PC-9 (cell line): ENCODE measurements at regions not wholly inside any gene's neighbourhood (a gene's known extent, or its start where the extent isn't known, plus 50 kb on each side); places are given as distances from the start of the nearest gene placed in this dataset.

Source experiments
- BruUV-seq: library from RNA; stranded (reverse); fragments of 400-500 nt; replicated peaks from 2 replicates; lab custom pipeline; 2021; lab: Mats Ljungman, UMichigan
- CTCF ChIA-PET: fragments of 300-600 bp; sonication (Branson Sonifier 250); formaldehyde crosslinking; loops from one replicate; lab custom pipeline; 2022; ENCODE audit warnings: antibody characterized with exemption; lab: Charles Lee
- POLR2A ChIA-PET: fragments of 300-600 bp; sonication (Branson Sonifier 250); formaldehyde crosslinking; loops from one replicate; lab custom pipeline; 2022; ENCODE audit warnings: antibody characterized with exemption; ENCODE audit not compliant: unreplicated experiment; lab: Charles Lee
- DNase-seq, 2 experiments: peaks; one replicate each; pipeline versions ENCODE4 v3.0.0 to v3.0.0-alpha.2; 2015 to 2022; ENCODE audit warnings: mixed read lengths in 1 of 2
- H2AFZ ChIP-seq: fragments of 200-600 bp; sonication (generic); 2 replicates; pipeline ENCODE4 v1.8.1; 2017; ENCODE audit warnings: antibody characterized with exemption
- H3F3A ChIP-seq: fragments of 200-600 bp; sonication (generic); 2 replicates; pipeline ENCODE4 v1.8.1; 2017; ENCODE audit warnings: antibody characterized with exemption, mild to moderate bottlenecking, low read depth; ENCODE audit not compliant: insufficient read depth
- H3K27ac ChIP-seq: fragments of 200-600 bp; sonication (generic); 2 replicates; pipeline ENCODE4 v1.6.1; 2016; ENCODE audit warnings: mixed run types
- H3K27me3 ChIP-seq: fragments of 200-600 bp; sonication (generic); 2 replicates; pipeline ENCODE4 v1.6.1; 2016; ENCODE audit warnings: low read depth, mixed run types; ENCODE audit not compliant: insufficient read depth
- H3K36me3 ChIP-seq: fragments of 200-600 bp; sonication (generic); 2 replicates; pipeline ENCODE4 v1.6.1; 2016; ENCODE audit warnings: low read depth, mixed run types
- H3K4me1 ChIP-seq: fragments of 200-600 bp; sonication (generic); replicated peaks from 2 replicates; pipeline ENCODE4 v1.6.1; 2016; ENCODE audit warnings: mixed run types; ENCODE audit not compliant: insufficient read depth
- H3K4me2 ChIP-seq: fragments of 200-600 bp; sonication (generic); 2 replicates; pipeline ENCODE4 v1.6.1; 2017; ENCODE audit warnings: mixed run types
- H3K4me3 ChIP-seq: fragments of 200-600 bp; sonication (generic); 2 replicates; pipeline ENCODE4 v1.6.1; 2016; ENCODE audit warnings: mixed run types
- H3K79me2 ChIP-seq: fragments of 200-600 bp; sonication (generic); 2 replicates; pipeline ENCODE4 v1.6.1; 2017; ENCODE audit warnings: low read depth, mixed run types
- H3K9me2 ChIP-seq: fragments of 200-600 bp; sonication (generic); 2 replicates; pipeline ENCODE4 v1.8.1; 2017; ENCODE audit warnings: mild to moderate bottlenecking; ENCODE audit not compliant: insufficient read depth
- H3K9me3 ChIP-seq: fragments of 200-600 bp; sonication (generic); 2 replicates; pipeline ENCODE4 v1.8.1; 2016; ENCODE audit warnings: low read depth; ENCODE audit not compliant: insufficient read depth
- H4K20me1 ChIP-seq: fragments of 200-600 bp; sonication (generic); 2 replicates; pipeline ENCODE4 v1.8.1; 2017; ENCODE audit not compliant: insufficient read depth
- CTCF ChIP-seq: fragments of 200-600 bp; sonication (generic); conservative IDR thresholded peaks from 2 replicates; pipeline ENCODE4 v1.6.1; 2017; ENCODE audit warnings: mixed run types, antibody characterized with exemption, mild to moderate bottlenecking, moderate library complexity
- EZH2 ChIP-seq: fragments of 200-600 bp; sonication (generic); IDR thresholded peaks from 2 replicates; pipeline ENCODE4 v1.8.0; 2017; ENCODE audit warnings: antibody characterized with exemption, low read depth
- intact Hi-C: fragments of 100-400 bp; cut with micrococcal nuclease; formaldehyde crosslinking; loops from one replicate; pipeline ENCODE4 v1.10.0; 2022; ENCODE audit not compliant: unreplicated experiment

GRCh38 chr1:178024504-178024903, 54.6 kb upstream of the SEC16B start:
- H3K79me2 ChIP-seq: no peaks in the 10 kb centered on the region
- no peaks in the 10 kb centered on the region for H4K20me1 ChIP-seq
- no peak overlapping the region for H3K27ac ChIP-seq
- H2AFZ ChIP-seq: no peak overlapping the region
- TF ChIP-seq CTCF (no peak), EZH2 (no peak)
- H3K36me3 ChIP-seq: no peaks in the 10 kb centered on the region
- no peaks in the 10 kb centered on the region for H3K4me1 ChIP-seq
- POLR2A ChIA-PET: no interaction called here
- intact Hi-C loops: no loop called here
- no peaks in the 10 kb centered on the region for H3K9me3 ChIP-seq
- BruUV-seq: no TSS peak
- no peaks in the 10 kb centered on the region for H3K9me2 ChIP-seq
- no peak overlapping the region for H3K4me2 ChIP-seq
- DNase-seq: no peak
- H3K27me3 ChIP-seq: no peaks in the 10 kb centered on the region
- H3F3A ChIP-seq: no peaks in the 10 kb centered on the region
- CTCF ChIA-PET: no interaction called here
- H3K4me3 ChIP-seq: no peak overlapping the region

- intact Hi-C loops: no loop called here
- ChIA-PET POLR2A (interaction anchor here (0.6 kb wide), 1 partner anchor 212 kb away, joined by 3 read pairs; no protein-coding TSS in a partner anchor), CTCF (no interaction called here)
- no peak overlapping the region for H3K4me2 ChIP-seq
- H3K4me1 ChIP-seq: no peaks in the 10 kb centered on the region
- no peaks in the 10 kb centered on the region for H3K79me2 ChIP-seq
- no TSS peak for BruUV-seq
- H2AFZ ChIP-seq: no peak overlapping the region
- H4K20me1 ChIP-seq: no peaks in the 10 kb centered on the region
- H3F3A ChIP-seq: no peaks in the 10 kb centered on the region
- no peak for DNase-seq
- H3K9me3 ChIP-seq: no peaks in the 10 kb centered on the region
- no peaks in the 10 kb centered on the region for H3K9me2 ChIP-seq
- no peak overlapping the region for H3K27ac ChIP-seq
- TF ChIP-seq CTCF (no peak), EZH2 (no peak)
- no peak overlapping the region for H3K4me3 ChIP-seq
- no peaks in the 10 kb centered on the region for H3K27me3 ChIP-seq
- no peaks in the 10 kb centered on the region for H3K36me3 ChIP-seq
These were observed 55.9 kb upstream of the SEC16B start for GRCh38 chr1:178025613-178026356.

GRCh38 chr1:178028841-178029481, 59.1 kb upstream of the SEC16B start:
- H4K20me1 ChIP-seq: no peaks in the 10 kb centered on the region
- ChIA-PET POLR2A (interaction anchor here (0.6 kb wide), 1 partner anchor 543 kb away, joined by 5 read pairs; no protein-coding TSS in a partner anchor), CTCF (interaction anchor here (0.6 kb wide), 1 partner anchor 157 kb away, joined by 4 read pairs; no protein-coding TSS in a partner anchor)
- no peak overlapping the region for H3K4me2 ChIP-seq
- no peaks in the 10 kb centered on the region for H3K36me3 ChIP-seq
- no peaks in the 10 kb centered on the region for H3K9me2 ChIP-seq
- no peak overlapping the region for H3K27ac ChIP-seq
- peaks cover 13% of the 10 kb centered on the region for H3F3A ChIP-seq
- H3K27me3 ChIP-seq: no peaks in the 10 kb centered on the region
- TF ChIP-seq CTCF: no peak
- no peak for TF ChIP-seq EZH2
- no peak overlapping the region for H2AFZ ChIP-seq
- peaks cover 20% of the 10 kb centered on the region for H3K4me1 ChIP-seq
- H3K4me3 ChIP-seq: no peak overlapping the region
- no peaks in the 10 kb centered on the region for H3K79me2 ChIP-seq
- no peak for DNase-seq
- intact Hi-C loops: no loop called here
- BruUV-seq: no TSS peak
- no peaks in the 10 kb centered on the region for H3K9me3 ChIP-seq
